ENCODE measurements at regions not wholly inside any gene's neighbourhood (a gene's known extent, or its start where the extent isn't known, plus 50 kb on each side); places are given as distances from the start of the nearest gene placed in this dataset.

GRCh38 chr4:31929676-31930345 is 1209.6 kb downstream of the PCDH7 start:
- H3K9me3 ChIP-seq (ENCODE audit: control insufficient read depth, insufficient read depth, low read depth, low read length) = no peaks in the 10 kb centered on the region
- TF ChIP-seq REST (IDR thresholded peaks at IDR 0.05; ENCODE audit: insufficient read depth in 1 of 2, low read depth in 2 of 2, low read length in 1 of 2) = no peak
- no peak for TF ChIP-seq TCF7L2 (IDR thresholded peaks at IDR 0.05; ENCODE audit: low read depth, low read length)
- TF ChIP-seq SIN3A (IDR thresholded peaks at IDR 0.05; ENCODE audit: borderline replicate concordance, insufficient read depth, low read depth, low read length) = no peak
- TF ChIP-seq CTCF (IDR thresholded peaks at IDR 0.05) = no peak
- no peak for TF ChIP-seq POLR2AphosphoS5 (IDR thresholded peaks at IDR 0.05; ENCODE audit: low read depth, low read length)
- intact Hi-C loops (cut with micrococcal nuclease; ENCODE audit: unreplicated experiment) = no loop called here
- no peak for ATAC-seq
- POLR2A ChIA-PET = no interaction called here
- no peaks in the 10 kb centered on the region for H3K36me3 ChIP-seq (ENCODE audit: control insufficient read depth, insufficient read depth, low read length)
- no peak overlapping the region for H3K4me3 ChIP-seq (ENCODE audit: low read depth in 2 of 2, low read length in 2 of 2)
- no peaks in the 10 kb centered on the region for H3K4me1 ChIP-seq (ENCODE audit: control insufficient read depth, insufficient read depth, low read length)
- CTCF ChIA-PET = no interaction called here
- H3K27ac ChIP-seq (ENCODE audit: low read length) = no peak overlapping the region
- in situ Hi-C loops (cut with HindIII; ENCODE audit: low pct_unique_long_range_greater_than_20kb, low sequenced_read_pairs) = no loop called here
- no peak for DNase-seq (ENCODE audit: low read depth, low spot score)
- H3K27me3 ChIP-seq (ENCODE audit: control insufficient read depth, insufficient read depth, low read length) = no peaks in the 10 kb centered on the region
- no TSS peak for BruUV-seq (replicated peaks)

- ChIA-PET CTCF (no interaction called here), POLR2A (no interaction called here)
- DNase-seq (ENCODE audit: low read depth, low spot score) = no peak
- Histone ChIP-seq H3K9me3 (ENCODE audit: control insufficient read depth, insufficient read depth, low read depth, low read length) (no peaks in the 10 kb centered on the region), H3K27me3 (ENCODE audit: control insufficient read depth, insufficient read depth, low read length) (no peaks in the 10 kb centered on the region), H3K36me3 (ENCODE audit: control insufficient read depth, insufficient read depth, low read length) (no peaks in the 10 kb centered on the region), H3K4me3 (ENCODE audit: low read depth in 2 of 2, low read length in 2 of 2) (no peak overlapping the region), H3K4me1 (ENCODE audit: control insufficient read depth, insufficient read depth, low read length) (no peaks in the 10 kb centered on the region), H3K27ac (ENCODE audit: low read length) (no peak overlapping the region)
- no TSS peak for BruUV-seq (replicated peaks)
- intact Hi-C loops (cut with micrococcal nuclease; ENCODE audit: unreplicated experiment) (no loop called here), in situ Hi-C loops (cut with HindIII; ENCODE audit: low pct_unique_long_range_greater_than_20kb, low sequenced_read_pairs) (no loop called here)
- TF ChIP-seq TCF7L2 (IDR thresholded peaks at IDR 0.05; ENCODE audit: low read depth, low read length) (no peak), SIN3A (IDR thresholded peaks at IDR 0.05; ENCODE audit: borderline replicate concordance, insufficient read depth, low read depth, low read length) (no peak), CTCF (IDR thresholded peaks at IDR 0.05) (no peak), REST (IDR thresholded peaks at IDR 0.05; ENCODE audit: insufficient read depth in 1 of 2, low read depth in 2 of 2, low read length in 1 of 2) (no peak), POLR2AphosphoS5 (IDR thresholded peaks at IDR 0.05; ENCODE audit: low read depth, low read length) (no peak)
- ATAC-seq = no peak
Observed at GRCh38 chr4:31946456-31946855, 1226.3 kb downstream of the PCDH7 start.

Measured in Panc1 (cell line).